Spleen (tissue), 11 donors: ENCODE measurements at regions not wholly inside any gene's neighbourhood (a gene's known extent, or its start where the extent isn't known, plus 50 kb on each side); places are given as distances from the start of the nearest gene placed in this dataset.

Experiments used
- DNase-seq: peaks from one replicate; pipeline ENCODE4 v3.0.0-alpha.2; 2020
- H3K27ac ChIP-seq, 8 donors: fragments of 200-600 bp; sonication (generic) in 7 of 8; 1 replicate in 4 of 8; 2 replicates in 4 of 8; pipeline versions ENCODE4 v1.5.0 to v1.8.0; 2016 to 2021; ENCODE audit warnings: inconsistent platforms in 4 of 8, mild to moderate bottlenecking in 4 of 8, moderate library complexity in 1 of 8
- H3K27me3 ChIP-seq, 7 donors: fragments of 200-600 bp; sonication (generic) in 6 of 7; replicated peaks in 1 of 7; 1 replicate in 4 of 7; 2 replicates in 3 of 7; pipeline versions ENCODE4 v1.5.0 to v1.8.0; 2016 to 2021; ENCODE audit warnings: inconsistent platforms in 3 of 7, mild to moderate bottlenecking in 1 of 7
- H3K36me3 ChIP-seq, 6 donors: fragments of 200-600 bp; sonication (generic) in 5 of 6; 1 replicate in 4 of 6; 2 replicates in 2 of 6; pipeline versions ENCODE4 v1.5.0 to v1.8.0; 2016 to 2021; ENCODE audit warnings: inconsistent platforms in 2 of 6
- H3K4me1 ChIP-seq, 6 donors: fragments of 200-600 bp; sonication (generic) in 5 of 6; 1 replicate in 3 of 6; 2 replicates in 3 of 6; pipeline versions ENCODE4 v1.5.0 to v1.8.0; 2016 to 2021; ENCODE audit warnings: inconsistent platforms in 3 of 6
- H3K4me3 ChIP-seq, 8 donors: fragments of 200-600 bp; sonication (generic) in 7 of 8; 1 replicate in 4 of 8; 2 replicates in 4 of 8; pipeline versions ENCODE4 v1.5.0 to v1.8.0; 2016 to 2021; ENCODE audit warnings: inconsistent platforms in 4 of 8, mild to moderate bottlenecking in 4 of 8, moderate library complexity in 2 of 8
- H3K9me3 ChIP-seq, 8 donors: fragments of 200-600 bp; sonication (generic) in 7 of 8; 1 replicate in 4 of 8; 2 replicates in 4 of 8; pipeline versions ENCODE4 v1.5.0 to v1.8.0; 2016 to 2021; ENCODE audit warnings: inconsistent platforms in 4 of 8
- CTCF ChIP-seq, 11 experiments: fragments of 200-600 bp in 7 of 11; fragments of 450-650 bp in 4 of 11; sonication (generic) in 4 of 11; IDR thresholded peaks in 8 of 11; conservative IDR thresholded peaks in 3 of 11; 1 replicate in 7 of 11; 2 replicates in 4 of 11; pipeline versions ENCODE4 v1.4.0 to v1.8.0; 2016 to 2021; ENCODE audit warnings: antibody characterized with exemption in 11 of 11, inconsistent platforms in 4 of 11, mild to moderate bottlenecking in 1 of 11
- POLR2A ChIP-seq, 3 donors: fragments of 450-650 bp; IDR thresholded peaks; one replicate each; pipeline ENCODE4 v1.5.1; 2017; ENCODE audit warnings: antibody characterized with exemption in 3 of 3, mild to moderate bottlenecking in 1 of 3
- POLR2AphosphoS5 ChIP-seq, 3 donors: sonication (generic); formaldehyde crosslinking; IDR thresholded peaks; one replicate each; pipeline ENCODE4 v1.5.1; 2017; ENCODE audit warnings: antibody characterized with exemption in 3 of 3
- WGBS, 5 donors: extraction: QIAGEN DNeasy Blood & Tissue Kit in 3 of 5; methylation state at CpG; one replicate each; pipeline versions ENCODE4 v1.1.5 to v1.1.7; 2013 to 2018; 5-methylcytosine and 5-hydroxymethylcytosine counted together
- intact Hi-C: fragments of 100-400 bp; cut with DNase I; formaldehyde crosslinking; loops from one replicate; pipeline ENCODE4 v1.15.0; 2023; ENCODE audit warnings: low total_unique reads
- donor health status: healthy with polysubstance abuse.
- donor health status: DM: no; HTN: no; CAD: no; lungs with moderate emphysema.
- donor health status: DM: no; HTN: no; CAD: no.
- donor health status: Bipolar disorder and iron deficiency.
- donor health status: healthy.
- donor health status: DM: no; HTN: no; CAD: no.
- donor health status: DM: yes; HTN: yes; CAD: no.

GRCh38 chr20:16171180-16171579, 402.1 kb downstream of the KIF16B start:
- no peak for DNase-seq
- Histone ChIP-seq H3K36me3 (no peaks in the 10 kb centered on the region), H3K9me3 (peaks cover 0 to 2% (median 0%) of the 10 kb centered on the region in 8 donors), H3K4me3 (no peak overlapping the region), H3K4me1 (peaks cover 0 to 9% (median 0%) of the 10 kb centered on the region in 6 donors), H3K27ac (no peak overlapping the region), H3K27me3 (no peaks in the 10 kb centered on the region)
- intact Hi-C loops: no loop called here
- TF ChIP-seq CTCF (IDR thresholded peaks at IDR 0.05 in 8 of 11, conservative IDR thresholded peaks at IDR 0.05 in 3 of 11) (no peak), POLR2AphosphoS5 (IDR thresholded peaks at IDR 0.05) (no peak), POLR2A (IDR thresholded peaks at IDR 0.05) (no peak)

- H3K4me3 ChIP-seq: no peak overlapping the region
- 75 to 88% (median 80%) methylated on average over 7 of the region's 7 CpGs for WGBS, 5 donors
- intact Hi-C loops: no loop called here
Observed at GRCh38 chr20:16170406-16170971, 402.8 kb downstream of the KIF16B start.

GRCh38 chr20:16167423-16168130, 405.7 kb downstream of the KIF16B start:
- Histone ChIP-seq H3K36me3 (no peaks in the 10 kb centered on the region), H3K27me3 (no peaks in the 10 kb centered on the region), H3K9me3 (peaks cover 0 to 10% (median 0%) of the 10 kb centered on the region in 8 donors), H3K4me1 (no peaks in the 10 kb centered on the region), H3K4me3 (no peak overlapping the region), H3K27ac (no peak overlapping the region)
- TF ChIP-seq CTCF (IDR thresholded peaks at IDR 0.05 in 8 of 11, conservative IDR thresholded peaks at IDR 0.05 in 3 of 11) (no peak), POLR2AphosphoS5 (IDR thresholded peaks at IDR 0.05) (no peak), POLR2A (IDR thresholded peaks at IDR 0.05) (no peak)
- WGBS, 5 donors: 84 to 97% (median 89%) methylated on average over 2 of the region's 2 CpGs
- intact Hi-C loops: no loop called here
- no peak for DNase-seq

More at GRCh38 chr20:16170406-16170971, 402.8 kb downstream of the KIF16B start:
- Histone ChIP-seq H3K27ac (no peak overlapping the region), H3K9me3 (no peaks in the 10 kb centered on the region), H3K27me3 (no peaks in the 10 kb centered on the region), H3K4me1 (peaks cover 0 to 6% (median 0%) of the 10 kb centered on the region in 6 donors), H3K36me3 (no peaks in the 10 kb centered on the region)
- DNase-seq: no peak
- TF ChIP-seq POLR2AphosphoS5 (IDR thresholded peaks at IDR 0.05) (no peak), CTCF (IDR thresholded peaks at IDR 0.05 in 8 of 11, conservative IDR thresholded peaks at IDR 0.05 in 3 of 11) (no peak), POLR2A (IDR thresholded peaks at IDR 0.05) (no peak)

- 87 to 94% (median 92%) methylated on average over 6 of the region's 6 CpGs for WGBS, 5 donors
- no peaks in the 10 kb centered on the region for H3K36me3 ChIP-seq
- no peak overlapping the region for H3K4me3 ChIP-seq
- no peak for DNase-seq
- H3K27me3 ChIP-seq: no peaks in the 10 kb centered on the region
- no peak overlapping the region for H3K27ac ChIP-seq
- TF ChIP-seq CTCF (IDR thresholded peaks at IDR 0.05 in 8 of 11, conservative IDR thresholded peaks at IDR 0.05 in 3 of 11) (no peak), POLR2A (IDR thresholded peaks at IDR 0.05) (no peak), POLR2AphosphoS5 (IDR thresholded peaks at IDR 0.05) (no peak)
- H3K9me3 ChIP-seq: peaks cover 0 to 10% (median 0%) of the 10 kb centered on the region in 8 donors
- intact Hi-C loops: no loop called here
- no peaks in the 10 kb centered on the region for H3K4me1 ChIP-seq
Observed at GRCh38 chr20:16166737-16167136, 406.5 kb downstream of the KIF16B start.
